SK-N-SH treated with all-trans-retinoic acid at 6 μM for 48 hours (cell line): ENCODE measurements at regions not wholly inside any gene's neighbourhood (a gene's known extent, or its start where the extent isn't known, plus 50 kb on each side); places are given as distances from the start of the nearest gene placed in this dataset.

Experiments used
- TOX ChIP-seq: fragments of 250-450 bp; sonication (Bioruptor Pico); IDR thresholded peaks from 2 replicates; pipeline ENCODE4 v1.8.0; 2021; ENCODE audit warnings: mild to moderate bottlenecking, moderate library complexity, borderline replicate concordance
- ZFP3 ChIP-seq: fragments of 250-450 bp; sonication (Bioruptor Pico); IDR thresholded peaks from 2 replicates; pipeline ENCODE4 v1.5.0; 2020; ENCODE audit warnings: mild to moderate bottlenecking, moderate library complexity

DNA sequence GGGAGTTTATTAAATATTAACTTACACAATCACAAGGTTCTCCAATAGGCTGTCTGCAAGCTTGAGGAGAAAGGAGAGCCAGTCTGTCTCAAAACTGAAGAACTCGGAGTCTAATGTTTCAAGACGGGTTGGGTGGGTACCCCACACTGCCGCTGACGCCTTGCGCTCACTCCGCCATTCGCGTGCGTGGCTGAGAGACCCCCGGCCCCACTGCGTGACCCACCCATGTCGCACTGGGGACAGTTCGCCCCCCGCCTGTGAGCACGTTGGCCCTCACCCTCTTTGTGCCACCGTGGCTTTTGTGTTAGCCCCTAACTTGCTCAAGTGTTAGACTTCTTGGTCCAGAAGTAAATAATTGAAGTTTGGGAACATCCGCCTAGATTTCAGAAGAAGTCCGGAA is 270.0 kb upstream of the ITGA1 start:
- TF ChIP-seq TOX (CRISPR knock-in tag) (no peak), ZFP3 (CRISPR knock-in tag) (no peak)
